ENCODE measurements at regions not wholly inside any gene's neighbourhood (a gene's known extent, or its start where the extent isn't known, plus 50 kb on each side); places are given as distances from the start of the nearest gene placed in this dataset.

DNA sequence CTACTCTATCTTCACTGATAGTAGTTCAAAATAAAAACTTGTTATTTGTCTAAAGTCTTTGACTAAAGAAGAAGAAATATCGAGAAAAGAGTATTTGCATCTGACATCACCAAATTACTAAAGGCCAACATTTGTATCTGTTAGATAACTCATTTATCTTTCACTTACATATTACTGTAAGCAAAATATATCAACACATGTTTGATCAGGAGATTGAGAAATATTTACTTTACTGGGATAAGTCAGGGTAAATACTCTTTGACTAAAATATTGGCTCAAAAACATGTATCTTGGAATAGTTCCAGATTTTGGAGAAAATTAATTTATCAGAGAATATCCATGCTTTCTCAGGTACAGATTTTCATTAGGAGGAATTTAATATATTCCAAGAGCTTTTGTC is 306.0 kb downstream of the TENT5A start:
- POLR2A ChIA-PET, result no interaction called here
- Mint-ChIP-seq H3K4me1 (no peaks in the 10 kb centered on the region), H3K36me3 (no peaks in the 10 kb centered on the region), H3K4me3 (no peak overlapping the region), H3K27me3 (ENCODE audit: low read depth) (no peaks in the 10 kb centered on the region), H3K27ac (no peak overlapping the region), H3K9me3 (no peaks in the 10 kb centered on the region)
- DNase-seq (ENCODE audit: low spot score) (no peak), ATAC-seq (no peak)
- CTCF ChIA-PET, result no interaction called here
- TF ChIP-seq, protein P1, sequence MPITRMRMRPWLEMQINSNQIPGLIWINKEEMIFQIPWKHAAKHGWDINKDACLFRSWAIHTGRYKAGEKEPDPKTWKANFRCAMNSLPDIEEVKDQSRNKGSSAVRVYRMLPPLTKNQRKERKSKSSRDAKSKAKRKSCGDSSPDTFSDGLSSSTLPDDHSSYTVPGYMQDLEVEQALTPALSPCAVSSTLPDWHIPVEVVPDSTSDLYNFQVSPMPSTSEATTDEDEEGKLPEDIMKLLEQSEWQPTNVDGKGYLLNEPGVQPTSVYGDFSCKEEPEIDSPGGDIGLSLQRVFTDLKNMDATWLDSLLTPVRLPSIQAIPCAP (CRISPR knock-in tag; IDR thresholded peaks at IDR 0.05), result no peak
- no peak for TF ChIP-seq ELF4 (CRISPR knock-in tag; IDR thresholded peaks at IDR 0.05; ENCODE audit: low read depth)

DNA sequence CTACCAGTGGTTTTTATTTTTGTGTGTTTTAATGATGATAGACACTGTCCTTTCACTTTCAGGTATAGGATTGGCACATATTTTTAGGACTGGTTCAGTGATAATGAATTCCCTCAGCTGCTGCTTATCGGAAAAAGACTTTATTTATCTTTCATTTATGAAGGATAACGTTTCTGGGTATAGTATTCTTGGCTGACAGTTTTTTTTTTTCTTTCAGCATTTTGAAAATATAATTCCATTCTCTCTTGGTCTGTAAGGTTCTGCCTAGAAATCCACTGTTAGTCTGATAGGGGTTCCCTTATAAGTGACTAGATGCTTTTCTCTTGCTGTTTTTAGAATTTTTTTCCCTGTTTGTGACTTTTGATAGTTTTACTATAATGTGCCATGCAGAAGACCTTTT is 313.1 kb downstream of the TENT5A start:
- Mint-ChIP-seq H3K4me1 (no peaks in the 10 kb centered on the region), H3K36me3 (peaks cover 25% of the 10 kb centered on the region), H3K27me3 (ENCODE audit: low read depth) (no peaks in the 10 kb centered on the region), H3K9me3 (peaks cover 42% of the 10 kb centered on the region), H3K4me3 (no peak overlapping the region), H3K27ac (no peak overlapping the region)
- DNase-seq (ENCODE audit: low spot score) (no peak), ATAC-seq (no peak)
- CTCF ChIA-PET, result no interaction called here
- TF ChIP-seq CREM (CRISPR knock-in tag; IDR thresholded peaks at IDR 0.05) (no peak), OVOL2 (CRISPR knock-in tag; IDR thresholded peaks at IDR 0.05; ENCODE audit: borderline replicate concordance) (no peak), NFATC4 (CRISPR knock-in tag; IDR thresholded peaks at IDR 0.05) (no peak), ZNF232 (CRISPR knock-in tag; IDR thresholded peaks at IDR 0.05) (no peak), ATF1 (CRISPR knock-in tag; IDR thresholded peaks at IDR 0.05) (no peak), FOXP1 (CRISPR knock-in tag; IDR thresholded peaks at IDR 0.05; ENCODE audit: borderline replicate concordance) (no peak)
- TF ChIP-seq, protein P2, sequence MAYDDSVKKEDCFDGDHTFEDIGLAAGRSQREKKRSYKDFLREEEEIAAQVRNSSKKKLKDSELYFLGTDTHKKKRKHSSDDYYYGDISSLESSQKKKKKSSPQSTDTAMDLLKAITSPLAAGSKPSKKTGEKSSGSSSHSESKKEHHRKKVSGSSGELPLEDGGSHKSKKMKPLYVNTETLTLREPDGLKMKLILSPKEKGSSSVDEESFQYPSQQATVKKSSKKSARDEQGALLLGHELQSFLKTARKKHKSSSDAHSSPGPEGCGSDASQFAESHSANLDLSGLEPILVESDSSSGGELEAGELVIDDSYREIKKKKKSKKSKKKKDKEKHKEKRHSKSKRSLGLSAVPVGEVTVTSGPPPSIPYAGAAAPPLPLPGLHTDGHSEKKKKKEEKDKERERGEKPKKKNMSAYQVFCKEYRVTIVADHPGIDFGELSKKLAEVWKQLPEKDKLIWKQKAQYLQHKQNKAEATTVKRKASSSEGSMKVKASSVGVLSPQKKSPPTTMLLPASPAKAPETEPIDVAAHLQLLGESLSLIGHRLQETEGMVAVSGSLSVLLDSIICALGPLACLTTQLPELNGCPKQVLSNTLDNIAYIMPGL (CRISPR knock-in tag; IDR thresholded peaks at IDR 0.05), result no peak
- TF ChIP-seq, protein P3, sequence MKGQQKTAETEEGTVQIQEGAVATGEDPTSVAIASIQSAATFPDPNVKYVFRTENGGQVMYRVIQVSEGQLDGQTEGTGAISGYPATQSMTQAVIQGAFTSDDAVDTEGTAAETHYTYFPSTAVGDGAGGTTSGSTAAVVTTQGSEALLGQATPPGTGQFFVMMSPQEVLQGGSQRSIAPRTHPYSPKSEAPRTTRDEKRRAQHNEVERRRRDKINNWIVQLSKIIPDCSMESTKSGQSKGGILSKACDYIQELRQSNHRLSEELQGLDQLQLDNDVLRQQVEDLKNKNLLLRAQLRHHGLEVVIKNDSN (CRISPR knock-in tag; IDR thresholded peaks at IDR 0.05), result no peak
- POLR2A ChIA-PET, result no interaction called here

DNA sequence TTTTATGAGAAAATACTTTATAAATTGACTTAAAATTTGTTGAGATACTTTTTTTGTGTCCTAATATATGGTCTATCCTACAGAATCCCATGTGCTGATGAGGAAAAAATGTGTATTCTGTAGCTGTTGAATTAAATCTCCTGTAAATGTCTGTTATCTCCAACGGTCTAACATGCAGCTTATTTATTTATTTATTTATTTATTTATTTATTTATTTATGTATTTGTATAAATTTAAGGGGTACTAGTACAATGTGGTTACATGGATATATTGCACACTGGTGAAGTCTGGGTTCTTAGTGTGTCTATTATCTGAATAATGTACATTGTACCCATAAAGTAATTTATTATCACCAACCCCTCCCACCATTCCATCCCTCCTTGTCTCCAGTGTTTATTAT is 315.5 kb downstream of the TENT5A start:
- no peaks in the 10 kb centered on the region for H3K27me3 Mint-ChIP-seq (ENCODE audit: low read depth)
- DNase-seq (ENCODE audit: low spot score) (no peak), ATAC-seq (no peak)
- ChIA-PET CTCF (no interaction called here), POLR2A (no interaction called here)
- no peaks in the 10 kb centered on the region for H3K4me1 Mint-ChIP-seq
- peaks cover 50% of the 10 kb centered on the region for H3K9me3 Mint-ChIP-seq
- H3K27ac Mint-ChIP-seq, result no peak overlapping the region
- no peak overlapping the region for H3K4me3 Mint-ChIP-seq
- H3K36me3 Mint-ChIP-seq, result peaks cover 36% of the 10 kb centered on the region
- TF ChIP-seq, protein P4, sequence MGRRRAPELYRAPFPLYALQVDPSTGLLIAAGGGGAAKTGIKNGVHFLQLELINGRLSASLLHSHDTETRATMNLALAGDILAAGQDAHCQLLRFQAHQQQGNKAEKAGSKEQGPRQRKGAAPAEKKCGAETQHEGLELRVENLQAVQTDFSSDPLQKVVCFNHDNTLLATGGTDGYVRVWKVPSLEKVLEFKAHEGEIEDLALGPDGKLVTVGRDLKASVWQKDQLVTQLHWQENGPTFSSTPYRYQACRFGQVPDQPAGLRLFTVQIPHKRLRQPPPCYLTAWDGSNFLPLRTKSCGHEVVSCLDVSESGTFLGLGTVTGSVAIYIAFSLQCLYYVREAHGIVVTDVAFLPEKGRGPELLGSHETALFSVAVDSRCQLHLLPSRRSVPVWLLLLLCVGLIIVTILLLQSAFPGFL (CRISPR knock-in tag; IDR thresholded peaks at IDR 0.05; ENCODE audit: borderline replicate concordance), result no peak
- TF ChIP-seq CREM (CRISPR knock-in tag; IDR thresholded peaks at IDR 0.05) (no peak), TEAD4 (CRISPR knock-in tag; IDR thresholded peaks at IDR 0.05) (no peak), FOXJ3 (CRISPR knock-in tag; IDR thresholded peaks at IDR 0.05; ENCODE audit: borderline replicate concordance) (no peak), ATF1 (CRISPR knock-in tag; IDR thresholded peaks at IDR 0.05) (no peak), OVOL2 (CRISPR knock-in tag; IDR thresholded peaks at IDR 0.05; ENCODE audit: borderline replicate concordance) (no peak), NFATC4 (CRISPR knock-in tag; IDR thresholded peaks at IDR 0.05) (no peak), ESRRA (CRISPR knock-in tag; IDR thresholded peaks at IDR 0.05; ENCODE audit: borderline replicate concordance) (no peak), PRRX2 (CRISPR knock-in tag; IDR thresholded peaks at IDR 0.05) (no peak), HMGA2 (CRISPR knock-in tag; IDR thresholded peaks at IDR 0.05) (no peak), ELF4 (CRISPR knock-in tag; IDR thresholded peaks at IDR 0.05; ENCODE audit: low read depth) (no peak), FOXP1 (CRISPR knock-in tag; IDR thresholded peaks at IDR 0.05; ENCODE audit: borderline replicate concordance) (no peak), NR2C2 (CRISPR knock-in tag; IDR thresholded peaks at IDR 0.05) (no peak), CBFB (CRISPR knock-in tag; IDR thresholded peaks at IDR 0.05; ENCODE audit: low read depth) (no peak), KAT7 (CRISPR knock-in tag; IDR thresholded peaks at IDR 0.05; ENCODE audit: borderline replicate concordance) (no peak)
- TF ChIP-seq, protein P5, sequence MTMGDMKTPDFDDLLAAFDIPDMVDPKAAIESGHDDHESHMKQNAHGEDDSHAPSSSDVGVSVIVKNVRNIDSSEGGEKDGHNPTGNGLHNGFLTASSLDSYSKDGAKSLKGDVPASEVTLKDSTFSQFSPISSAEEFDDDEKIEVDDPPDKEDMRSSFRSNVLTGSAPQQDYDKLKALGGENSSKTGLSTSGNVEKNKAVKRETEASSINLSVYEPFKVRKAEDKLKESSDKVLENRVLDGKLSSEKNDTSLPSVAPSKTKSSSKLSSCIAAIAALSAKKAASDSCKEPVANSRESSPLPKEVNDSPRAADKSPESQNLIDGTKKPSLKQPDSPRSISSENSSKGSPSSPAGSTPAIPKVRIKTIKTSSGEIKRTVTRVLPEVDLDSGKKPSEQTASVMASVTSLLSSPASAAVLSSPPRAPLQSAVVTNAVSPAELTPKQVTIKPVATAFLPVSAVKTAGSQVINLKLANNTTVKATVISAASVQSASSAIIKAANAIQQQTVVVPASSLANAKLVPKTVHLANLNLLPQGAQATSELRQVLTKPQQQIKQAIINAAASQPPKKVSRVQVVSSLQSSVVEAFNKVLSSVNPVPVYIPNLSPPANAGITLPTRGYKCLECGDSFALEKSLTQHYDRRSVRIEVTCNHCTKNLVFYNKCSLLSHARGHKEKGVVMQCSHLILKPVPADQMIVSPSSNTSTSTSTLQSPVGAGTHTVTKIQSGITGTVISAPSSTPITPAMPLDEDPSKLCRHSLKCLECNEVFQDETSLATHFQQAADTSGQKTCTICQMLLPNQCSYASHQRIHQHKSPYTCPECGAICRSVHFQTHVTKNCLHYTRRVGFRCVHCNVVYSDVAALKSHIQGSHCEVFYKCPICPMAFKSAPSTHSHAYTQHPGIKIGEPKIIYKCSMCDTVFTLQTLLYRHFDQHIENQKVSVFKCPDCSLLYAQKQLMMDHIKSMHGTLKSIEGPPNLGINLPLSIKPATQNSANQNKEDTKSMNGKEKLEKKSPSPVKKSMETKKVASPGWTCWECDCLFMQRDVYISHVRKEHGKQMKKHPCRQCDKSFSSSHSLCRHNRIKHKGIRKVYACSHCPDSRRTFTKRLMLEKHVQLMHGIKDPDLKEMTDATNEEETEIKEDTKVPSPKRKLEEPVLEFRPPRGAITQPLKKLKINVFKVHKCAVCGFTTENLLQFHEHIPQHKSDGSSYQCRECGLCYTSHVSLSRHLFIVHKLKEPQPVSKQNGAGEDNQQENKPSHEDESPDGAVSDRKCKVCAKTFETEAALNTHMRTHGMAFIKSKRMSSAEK (CRISPR knock-in tag; IDR thresholded peaks at IDR 0.05; ENCODE audit: borderline replicate concordance), result no peak
- TF ChIP-seq, protein P6, sequence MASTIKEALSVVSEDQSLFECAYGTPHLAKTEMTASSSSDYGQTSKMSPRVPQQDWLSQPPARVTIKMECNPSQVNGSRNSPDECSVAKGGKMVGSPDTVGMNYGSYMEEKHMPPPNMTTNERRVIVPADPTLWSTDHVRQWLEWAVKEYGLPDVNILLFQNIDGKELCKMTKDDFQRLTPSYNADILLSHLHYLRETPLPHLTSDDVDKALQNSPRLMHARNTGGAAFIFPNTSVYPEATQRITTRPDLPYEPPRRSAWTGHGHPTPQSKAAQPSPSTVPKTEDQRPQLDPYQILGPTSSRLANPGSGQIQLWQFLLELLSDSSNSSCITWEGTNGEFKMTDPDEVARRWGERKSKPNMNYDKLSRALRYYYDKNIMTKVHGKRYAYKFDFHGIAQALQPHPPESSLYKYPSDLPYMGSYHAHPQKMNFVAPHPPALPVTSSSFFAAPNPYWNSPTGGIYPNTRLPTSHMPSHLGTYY (CRISPR knock-in tag; IDR thresholded peaks at IDR 0.05), result no peak

Measured in WTC11 (cell line).